OCI-LY3 (cell line): ENCODE measurements at regions not wholly inside any gene's neighbourhood (a gene's known extent, or its start where the extent isn't known, plus 50 kb on each side); places are given as distances from the start of the nearest gene placed in this dataset.

Source experiments
- EZH2phosphoT487 ChIP-seq: fragments of 200-600 bp; shearing (Covaris generic); IDR thresholded peaks from 2 replicates; pipeline ENCODE4 v1.6.1; 2018; ENCODE audit warnings: antibody characterized with exemption, mixed run types, low read depth
- TF ChIP-seq, protein P1 (sequence below): fragments of 200-600, 300-600 bp; sonication (generic); IDR thresholded peaks from 2 replicates; pipeline ENCODE4 v1.5.1; 2014; ENCODE audit warnings: antibody characterized with exemption, low read length, low read depth

DNA sequence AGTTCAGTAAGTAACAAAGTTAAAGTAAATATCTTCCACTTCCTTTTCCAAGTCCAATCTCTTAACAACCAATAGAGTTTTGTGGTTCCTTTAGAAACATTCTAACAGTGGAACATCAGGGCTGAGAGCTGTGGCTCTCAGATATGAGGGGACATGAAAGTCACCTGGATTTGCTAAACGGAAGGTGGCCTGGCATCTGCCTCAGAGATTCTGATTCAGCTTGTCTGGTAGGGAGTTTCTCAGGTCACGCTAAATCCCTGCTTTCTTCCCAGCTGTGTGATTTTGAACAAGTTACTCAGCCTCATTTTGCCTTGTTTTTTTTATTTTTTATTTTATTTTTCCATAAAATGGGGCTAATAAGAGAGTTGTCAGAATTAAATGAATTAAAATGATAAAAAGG is 411.0 kb upstream of the CDH11 start:
- TF ChIP-seq, protein P1, sequence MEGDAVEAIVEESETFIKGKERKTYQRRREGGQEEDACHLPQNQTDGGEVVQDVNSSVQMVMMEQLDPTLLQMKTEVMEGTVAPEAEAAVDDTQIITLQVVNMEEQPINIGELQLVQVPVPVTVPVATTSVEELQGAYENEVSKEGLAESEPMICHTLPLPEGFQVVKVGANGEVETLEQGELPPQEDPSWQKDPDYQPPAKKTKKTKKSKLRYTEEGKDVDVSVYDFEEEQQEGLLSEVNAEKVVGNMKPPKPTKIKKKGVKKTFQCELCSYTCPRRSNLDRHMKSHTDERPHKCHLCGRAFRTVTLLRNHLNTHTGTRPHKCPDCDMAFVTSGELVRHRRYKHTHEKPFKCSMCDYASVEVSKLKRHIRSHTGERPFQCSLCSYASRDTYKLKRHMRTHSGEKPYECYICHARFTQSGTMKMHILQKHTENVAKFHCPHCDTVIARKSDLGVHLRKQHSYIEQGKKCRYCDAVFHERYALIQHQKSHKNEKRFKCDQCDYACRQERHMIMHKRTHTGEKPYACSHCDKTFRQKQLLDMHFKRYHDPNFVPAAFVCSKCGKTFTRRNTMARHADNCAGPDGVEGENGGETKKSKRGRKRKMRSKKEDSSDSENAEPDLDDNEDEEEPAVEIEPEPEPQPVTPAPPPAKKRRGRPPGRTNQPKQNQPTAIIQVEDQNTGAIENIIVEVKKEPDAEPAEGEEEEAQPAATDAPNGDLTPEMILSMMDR = no peak
- TF ChIP-seq EZH2phosphoT487 = no peak
